OCI-LY1 (cell line): ENCODE measurements at regions not wholly inside any gene's neighbourhood (a gene's known extent, or its start where the extent isn't known, plus 50 kb on each side); places are given as distances from the start of the nearest gene placed in this dataset.

Experiments used
- H2AFZ ChIP-seq: fragments of 200-600 bp; sonication (generic), shearing (Covaris generic); 2 replicates; pipeline ENCODE4 v1.6.0; 2014; ENCODE audit warnings: antibody characterized with exemption, mild to moderate bottlenecking, low read length
- H3F3A ChIP-seq: fragments of 200-600 bp; sonication (generic), shearing (Covaris generic); 2 replicates; pipeline ENCODE4 v1.6.0; 2014; ENCODE audit warnings: mild to moderate bottlenecking, antibody characterized with exemption, low read length, moderate library complexity; ENCODE audit not compliant: insufficient read depth
- H3K27ac ChIP-seq: fragments of 200-600 bp; sonication (generic); 2 replicates; pipeline ENCODE4 v1.5.1; 2014; ENCODE audit warnings: low read length, mixed run types, mild to moderate bottlenecking, low read depth; ENCODE audit not compliant: poor library complexity, severe bottlenecking
- H3K27me3 ChIP-seq: fragments of 200-600 bp; sonication (generic); 2 replicates; pipeline ENCODE4 v1.6.0; 2014; ENCODE audit warnings: antibody characterized with exemption, mild to moderate bottlenecking, low read length, moderate library complexity; ENCODE audit not compliant: insufficient read depth
- H3K36me3 ChIP-seq: fragments of 200-600 bp; sonication (generic); 2 replicates; pipeline ENCODE4 v1.6.1; 2014; ENCODE audit warnings: mild to moderate bottlenecking, antibody characterized with exemption, low read length, moderate library complexity, mixed read lengths; ENCODE audit not compliant: insufficient read depth
- H3K4me1 ChIP-seq: fragments of 200-600 bp; sonication (generic); 2 replicates; pipeline ENCODE4 v1.5.1; 2014; ENCODE audit warnings: mild to moderate bottlenecking, low read length, moderate library complexity; ENCODE audit not compliant: insufficient read depth, severe bottlenecking
- H3K4me2 ChIP-seq: fragments of 200-600 bp; sonication (generic), shearing (Covaris generic); 2 replicates; pipeline ENCODE4 v1.6.1; 2014; ENCODE audit warnings: low read length
- H3K4me3 ChIP-seq: fragments of 200-600 bp; sonication (generic); 2 replicates; pipeline ENCODE4 v1.5.1; 2014; ENCODE audit warnings: low read length, low read depth, mild to moderate bottlenecking, mixed read lengths; ENCODE audit not compliant: poor library complexity, severe bottlenecking
- H3K79me2 ChIP-seq: fragments of 200-600 bp; shearing (Covaris generic); 2 replicates; pipeline ENCODE4 v1.6.1; 2016; ENCODE audit warnings: mixed run types, low read length, mixed read lengths; ENCODE audit not compliant: insufficient read depth
- H3K9ac ChIP-seq: fragments of 200-600 bp; sonication (generic), shearing (Covaris generic); 2 replicates; pipeline ENCODE4 v1.6.1; 2014; ENCODE audit warnings: mild to moderate bottlenecking, low read length, mixed read lengths
- H3K9me2 ChIP-seq: fragments of 200-600 bp; sonication (generic), shearing (Covaris generic); 2 replicates; pipeline ENCODE4 v1.6.1; 2014; ENCODE audit warnings: low read depth, mild to moderate bottlenecking, low read length, mixed read lengths
- H3K9me3 ChIP-seq: fragments of 200-600 bp; shearing (Covaris generic); 2 replicates; pipeline ENCODE4 v1.6.1; 2014; ENCODE audit warnings: low read length, mixed read lengths
- H4K20me1 ChIP-seq: fragments of 200-600 bp; sonication (generic), shearing (Covaris generic); 2 replicates; pipeline ENCODE4 v1.6.0; 2016; ENCODE audit warnings: mild to moderate bottlenecking, low read length; ENCODE audit not compliant: insufficient read depth
- CTCF ChIP-seq: fragments of 200-600 bp; sonication (generic), shearing (Covaris generic); IDR thresholded peaks from 2 replicates; pipeline ENCODE4 v1.5.1; 2017; ENCODE audit warnings: mild to moderate bottlenecking, antibody characterized with exemption, low read length, moderate library complexity, mixed read lengths
- EZH2 ChIP-seq: fragments of 200-600 bp; sonication (generic), shearing (Covaris generic); IDR thresholded peaks from 2 replicates; pipeline ENCODE4 v1.8.0; 2017; ENCODE audit warnings: borderline replicate concordance, mixed run types, mild to moderate bottlenecking, antibody characterized with exemption, low read length, moderate library complexity, mixed read lengths

- Histone ChIP-seq H3K4me2 (no peak overlapping the region), H3K27ac (no peak overlapping the region), H2AFZ (no peak overlapping the region), H3K4me3 (no peak overlapping the region), H3K4me1 (no peaks in the 10 kb centered on the region), H4K20me1 (no peaks in the 10 kb centered on the region), H3K9ac (no peak overlapping the region), H3K9me2 (no peaks in the 10 kb centered on the region), H3K79me2 (no peaks in the 10 kb centered on the region), H3F3A (no peaks in the 10 kb centered on the region), H3K9me3 (no peaks in the 10 kb centered on the region), H3K36me3 (no peaks in the 10 kb centered on the region), H3K27me3 (peaks cover 7% of the 10 kb centered on the region; the same call in 1 of the 2 replicates)
- TF ChIP-seq CTCF (no peak), EZH2 (no peak)
These were observed 278.8 kb downstream of the TNS1 start for GRCh38 chr2:217723981-217724380.

- H3K79me2 ChIP-seq, result no peaks in the 10 kb centered on the region
- no peak overlapping the region for H3K9ac ChIP-seq
- H3K4me1 ChIP-seq, result no peaks in the 10 kb centered on the region
- H3K27me3 ChIP-seq, result peaks cover 7% of the 10 kb centered on the region; the same call in 1 of the 2 replicates
- H2AFZ ChIP-seq, result no peak overlapping the region
- TF ChIP-seq EZH2, result no peak
- TF ChIP-seq CTCF, result no peak
- no peaks in the 10 kb centered on the region for H4K20me1 ChIP-seq
- no peak overlapping the region for H3K27ac ChIP-seq
- H3K9me3 ChIP-seq, result no peaks in the 10 kb centered on the region
- no peak overlapping the region for H3K4me3 ChIP-seq
- no peaks in the 10 kb centered on the region for H3F3A ChIP-seq
- H3K4me2 ChIP-seq, result no peak overlapping the region
- no peaks in the 10 kb centered on the region for H3K9me2 ChIP-seq
- no peaks in the 10 kb centered on the region for H3K36me3 ChIP-seq
These were observed 279.8 kb downstream of the TNS1 start for GRCh38 chr2:217722883-217723472.

- H3K27ac ChIP-seq, result no peak overlapping the region
- H3K36me3 ChIP-seq, result no peaks in the 10 kb centered on the region
- no peaks in the 10 kb centered on the region for H3K27me3 ChIP-seq
- no peaks in the 10 kb centered on the region for H3K9me2 ChIP-seq
- H3K4me3 ChIP-seq, result no peak overlapping the region
- no peaks in the 10 kb centered on the region for H3K4me1 ChIP-seq
- no peaks in the 10 kb centered on the region for H3F3A ChIP-seq
- no peaks in the 10 kb centered on the region for H3K79me2 ChIP-seq
- no peaks in the 10 kb centered on the region for H4K20me1 ChIP-seq
- H3K4me2 ChIP-seq, result no peak overlapping the region
- no peak overlapping the region for H3K9ac ChIP-seq
- H2AFZ ChIP-seq, result no peak overlapping the region
- H3K9me3 ChIP-seq, result no peaks in the 10 kb centered on the region
- TF ChIP-seq CTCF, result no peak
These were observed 285.1 kb downstream of the TNS1 start for GRCh38 chr2:217717646-217718045.
